ENCODE measurements at regions not wholly inside any gene's neighbourhood (a gene's known extent, or its start where the extent isn't known, plus 50 kb on each side); places are given as distances from the start of the nearest gene placed in this dataset.

DNA sequence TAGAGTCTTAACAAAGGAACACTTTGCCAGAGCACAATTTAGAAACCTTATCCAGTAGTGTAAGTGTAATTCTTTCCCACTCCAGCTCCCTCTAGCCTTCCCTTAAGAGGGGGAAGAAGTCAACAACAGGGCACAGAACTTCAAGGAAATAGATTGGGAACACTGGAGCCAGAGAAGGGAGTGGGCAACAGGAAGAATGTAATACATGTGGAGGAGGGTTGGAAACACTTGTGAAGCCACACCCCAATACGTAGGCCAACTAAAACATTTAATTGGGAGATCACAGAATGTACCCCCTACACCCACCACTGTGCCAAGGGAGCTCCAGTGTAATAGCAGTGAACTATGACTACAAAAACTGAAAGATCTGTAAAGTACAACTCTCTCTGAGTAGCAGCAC, 735.7 kb upstream of the HS3ST5 start:
- Histone ChIP-seq H3K9ac (ENCODE audit: insufficient read depth, low read length, poor library complexity, severe bottlenecking) (no peak overlapping the region), H2AFZ (ENCODE audit: insufficient read depth, low read depth, low read length, poor library complexity, severe bottlenecking) (no peak overlapping the region), H3K9me3 (replicated peaks in 1 of 2; ENCODE audit: control insufficient read depth in 1 of 2, insufficient read depth in 1 of 2, low read length in 2 of 2) (peaks cover 5 to 6% of the 10 kb centered on the region in 2 donors), H3K4me3 (replicated peaks in 1 of 3; ENCODE audit: low read depth in 2 of 3, low read length in 3 of 3) (no peak overlapping the region), H3K27me3 (ENCODE audit: control insufficient read depth in 2 of 2, insufficient read depth in 2 of 2, low read length in 2 of 2) (no peaks in the 10 kb centered on the region), H3K36me3 (replicated peaks in 1 of 2; ENCODE audit: control insufficient read depth in 1 of 2, insufficient read depth in 2 of 2, low read length in 2 of 2) (no peaks in the 10 kb centered on the region), H4K20me1 (ENCODE audit: insufficient read depth, low read length) (no peaks in the 10 kb centered on the region), H3K4me2 (replicated peaks; ENCODE audit: extremely low read depth, low read length, poor library complexity, severe bottlenecking) (no peak overlapping the region), H3K4me1 (ENCODE audit: control insufficient read depth in 1 of 2, insufficient read depth in 2 of 2, low read length in 2 of 2) (no peaks in the 10 kb centered on the region), H3K79me2 (ENCODE audit: insufficient read depth, low read length) (no peaks in the 10 kb centered on the region), H3K27ac (ENCODE audit: low read depth in 1 of 2, low read length in 2 of 2) (no peak overlapping the region)
- H3K27ac Mint-ChIP-seq: no peak overlapping the region
- no CpG with 5 or more reads among the region's 1 CpG for WGBS (ENCODE audit: insufficient coverage)
- no peak overlapping the region for H3K4me3 Mint-ChIP-seq
- intact Hi-C loops (cut with micrococcal nuclease): no loop called here
- no peaks in the 10 kb centered on the region for H3K27me3 Mint-ChIP-seq (ENCODE audit: low read depth in 3 of 3)
- peaks cover 0 to 12% (median 7%) of the 10 kb centered on the region in 7 donors for H3K9me3 Mint-ChIP-seq
- no peaks in the 10 kb centered on the region for H3K36me3 Mint-ChIP-seq
- TF ChIP-seq, protein P1, sequence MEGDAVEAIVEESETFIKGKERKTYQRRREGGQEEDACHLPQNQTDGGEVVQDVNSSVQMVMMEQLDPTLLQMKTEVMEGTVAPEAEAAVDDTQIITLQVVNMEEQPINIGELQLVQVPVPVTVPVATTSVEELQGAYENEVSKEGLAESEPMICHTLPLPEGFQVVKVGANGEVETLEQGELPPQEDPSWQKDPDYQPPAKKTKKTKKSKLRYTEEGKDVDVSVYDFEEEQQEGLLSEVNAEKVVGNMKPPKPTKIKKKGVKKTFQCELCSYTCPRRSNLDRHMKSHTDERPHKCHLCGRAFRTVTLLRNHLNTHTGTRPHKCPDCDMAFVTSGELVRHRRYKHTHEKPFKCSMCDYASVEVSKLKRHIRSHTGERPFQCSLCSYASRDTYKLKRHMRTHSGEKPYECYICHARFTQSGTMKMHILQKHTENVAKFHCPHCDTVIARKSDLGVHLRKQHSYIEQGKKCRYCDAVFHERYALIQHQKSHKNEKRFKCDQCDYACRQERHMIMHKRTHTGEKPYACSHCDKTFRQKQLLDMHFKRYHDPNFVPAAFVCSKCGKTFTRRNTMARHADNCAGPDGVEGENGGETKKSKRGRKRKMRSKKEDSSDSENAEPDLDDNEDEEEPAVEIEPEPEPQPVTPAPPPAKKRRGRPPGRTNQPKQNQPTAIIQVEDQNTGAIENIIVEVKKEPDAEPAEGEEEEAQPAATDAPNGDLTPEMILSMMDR (IDR thresholded peaks at IDR 0.05): no peak
- no peaks in the 10 kb centered on the region for H3K4me1 Mint-ChIP-seq
- no peak for DNase-seq

DNA sequence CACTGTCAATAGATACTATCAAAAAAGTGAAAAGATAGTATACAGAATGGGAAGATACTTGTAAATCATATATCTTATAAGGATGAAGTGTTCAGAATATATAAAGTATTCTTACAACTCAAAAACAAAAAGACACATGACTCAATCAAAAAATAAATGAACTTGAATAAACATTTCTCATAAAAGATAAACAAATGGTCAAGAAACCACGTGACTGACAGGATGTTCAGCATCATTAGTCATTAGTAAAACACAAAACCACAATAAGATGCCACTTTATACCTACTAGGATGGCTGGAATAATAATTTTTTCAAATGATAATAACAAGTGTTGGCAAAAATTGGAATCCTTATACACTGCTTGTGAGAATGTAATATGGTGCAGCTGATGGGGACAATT, 729.1 kb upstream of the HS3ST5 start:
- Histone ChIP-seq H3K9ac (ENCODE audit: insufficient read depth, low read length, poor library complexity, severe bottlenecking) (no peak overlapping the region), H3K4me1 (ENCODE audit: control insufficient read depth in 1 of 2, insufficient read depth in 2 of 2, low read length in 2 of 2) (no peaks in the 10 kb centered on the region), H3K27ac (ENCODE audit: low read depth in 1 of 2, low read length in 2 of 2) (no peak overlapping the region), H3K79me2 (ENCODE audit: insufficient read depth, low read length) (no peaks in the 10 kb centered on the region), H3K4me3 (replicated peaks in 1 of 3; ENCODE audit: low read depth in 2 of 3, low read length in 3 of 3) (no peak overlapping the region), H4K20me1 (ENCODE audit: insufficient read depth, low read length) (no peaks in the 10 kb centered on the region), H3K4me2 (replicated peaks; ENCODE audit: extremely low read depth, low read length, poor library complexity, severe bottlenecking) (no peak overlapping the region), H3K36me3 (replicated peaks in 1 of 2; ENCODE audit: control insufficient read depth in 1 of 2, insufficient read depth in 2 of 2, low read length in 2 of 2) (no peaks in the 10 kb centered on the region), H2AFZ (ENCODE audit: insufficient read depth, low read depth, low read length, poor library complexity, severe bottlenecking) (no peak overlapping the region), H3K27me3 (ENCODE audit: control insufficient read depth in 2 of 2, insufficient read depth in 2 of 2, low read length in 2 of 2) (no peaks in the 10 kb centered on the region), H3K9me3 (replicated peaks in 1 of 2; ENCODE audit: control insufficient read depth in 1 of 2, insufficient read depth in 1 of 2, low read length in 2 of 2) (peaks cover 8 to 11% of the 10 kb centered on the region in 2 donors)
- Mint-ChIP-seq H3K4me3 (no peak overlapping the region), H3K27me3 (ENCODE audit: low read depth in 3 of 3) (peaks cover 0 to 2% (median 0%) of the 10 kb centered on the region in 3 donors), H3K4me1 (no peaks in the 10 kb centered on the region), H3K9me3 (peaks cover 0 to 11% (median 8%) of the 10 kb centered on the region in 7 donors), H3K27ac (no peak overlapping the region), H3K36me3 (no peaks in the 10 kb centered on the region)
- no peak for DNase-seq
- TF ChIP-seq, protein P1 (IDR thresholded peaks at IDR 0.05): no peak
- intact Hi-C loops (cut with micrococcal nuclease): no loop called here
- no CpG with 5 or more reads among the region's 1 CpG for WGBS (ENCODE audit: insufficient coverage)
